NCI-H1694 (cell line): ENCODE measurements at regions not wholly inside any gene's neighbourhood (a gene's known extent, or its start where the extent isn't known, plus 50 kb on each side); places are given as distances from the start of the nearest gene placed in this dataset.
"Not testable (repeated sequence)": the region's sequence is repeated elsewhere in the genome, so short reads cannot be mapped to it uniquely, and the experiment has no call there.

Source experiments
- DNase-seq: peaks from one replicate; lab custom pipeline; 2025; lab: John Stamatoyannopoulos, UW

DNA sequence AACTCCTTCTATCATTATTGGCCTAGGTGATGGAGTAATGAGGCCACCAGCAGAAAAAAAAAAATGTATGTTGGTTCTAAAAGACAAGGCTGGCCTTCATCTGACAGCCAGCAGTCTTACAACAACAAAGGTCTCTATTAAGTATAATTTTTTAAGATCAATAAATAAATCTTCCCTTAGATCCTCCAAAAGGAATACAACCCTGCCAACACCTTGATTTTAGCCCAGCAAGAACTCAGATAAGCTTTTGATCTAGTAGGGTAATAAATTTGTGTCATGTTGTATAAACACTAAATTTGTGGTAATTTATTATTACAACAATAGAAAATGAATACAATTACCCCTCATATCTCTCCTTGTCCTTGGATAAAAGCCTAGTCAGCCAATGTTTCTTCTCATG, 633.2 kb upstream of the FAM174A start:
- DNase-seq: no peak

DNA sequence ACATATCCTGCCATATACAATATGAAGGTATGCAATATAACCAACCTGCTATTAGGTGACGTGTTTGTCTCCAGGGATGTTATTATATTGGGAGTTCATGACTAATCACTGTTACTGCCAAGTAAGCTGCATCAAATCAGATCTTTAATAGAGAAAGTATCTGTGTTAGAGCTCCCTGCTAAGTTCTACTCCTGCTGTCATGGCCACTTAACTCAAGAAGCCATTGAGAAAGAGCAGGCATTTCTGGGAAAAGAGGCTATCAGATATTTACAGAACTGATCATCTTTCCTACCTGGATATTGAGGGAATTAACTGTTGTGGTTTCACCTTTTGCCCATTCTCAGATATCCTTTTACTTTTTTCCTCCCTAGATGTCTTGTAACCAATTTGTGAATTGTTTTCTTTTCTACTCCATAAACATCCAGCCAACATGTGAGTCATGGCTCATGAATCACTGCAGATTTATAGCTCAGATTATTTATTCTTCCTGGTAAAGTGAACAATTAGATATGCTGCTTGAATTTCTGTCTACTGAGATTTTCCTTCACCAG, 634.8 kb upstream of the FAM174A start:
- no peak for DNase-seq

DNA sequence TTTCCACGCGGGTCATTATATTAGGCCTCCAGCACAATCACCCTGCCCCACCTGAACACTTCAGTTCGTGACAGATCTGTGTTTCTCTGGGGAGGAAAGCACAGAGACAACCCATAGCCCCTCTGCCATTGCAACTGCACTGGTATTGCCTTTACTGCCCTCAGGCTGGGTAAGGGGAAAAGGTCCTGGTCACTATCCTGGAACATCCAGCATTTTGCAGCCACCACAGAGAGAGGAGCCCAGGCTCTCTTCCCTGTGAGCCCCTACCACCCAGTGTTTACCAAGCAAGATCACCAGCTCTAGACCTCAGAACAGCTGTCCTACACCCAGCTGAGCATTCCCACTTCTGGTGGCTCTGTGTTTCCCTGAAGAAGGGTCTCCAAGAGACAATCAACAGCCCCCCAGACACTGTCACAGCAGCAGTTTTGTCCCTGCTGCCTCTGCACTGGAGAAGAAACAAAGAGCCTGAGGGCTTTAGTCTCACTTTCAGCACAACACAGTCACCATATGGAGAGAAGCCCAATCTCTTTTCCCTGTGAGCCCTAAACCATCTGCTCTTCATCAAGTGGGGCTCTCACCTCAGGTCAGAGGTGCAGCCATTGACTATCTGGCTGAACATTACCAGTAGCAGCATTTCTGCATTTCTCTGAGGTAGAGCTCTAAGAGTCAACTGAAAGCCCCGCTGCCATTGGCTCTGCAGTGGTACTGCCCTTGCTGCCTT, 655.2 kb upstream of the FAM174A start:
- DNase-seq: no peak

DNA sequence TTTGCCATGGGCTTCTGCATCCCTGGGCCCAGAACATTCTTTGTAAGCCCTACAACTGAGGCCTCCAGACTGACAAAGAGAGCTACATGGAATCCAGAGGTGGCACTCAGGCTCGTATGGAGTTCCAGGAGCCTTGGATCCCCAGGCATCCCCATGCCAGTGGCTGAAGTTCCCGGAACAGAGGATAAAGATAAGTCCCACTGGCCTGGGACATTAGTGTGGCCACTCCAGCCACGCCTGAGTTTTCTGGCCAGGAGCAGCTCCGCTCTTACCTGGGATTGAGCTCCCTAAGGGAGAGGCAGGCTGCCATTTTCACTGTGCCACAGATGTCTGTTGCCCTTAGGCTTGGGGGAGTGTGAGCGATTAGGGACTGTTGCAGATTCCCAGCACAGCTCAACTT, 656.3 kb upstream of the FAM174A start:
- no peak for DNase-seq

DNA sequence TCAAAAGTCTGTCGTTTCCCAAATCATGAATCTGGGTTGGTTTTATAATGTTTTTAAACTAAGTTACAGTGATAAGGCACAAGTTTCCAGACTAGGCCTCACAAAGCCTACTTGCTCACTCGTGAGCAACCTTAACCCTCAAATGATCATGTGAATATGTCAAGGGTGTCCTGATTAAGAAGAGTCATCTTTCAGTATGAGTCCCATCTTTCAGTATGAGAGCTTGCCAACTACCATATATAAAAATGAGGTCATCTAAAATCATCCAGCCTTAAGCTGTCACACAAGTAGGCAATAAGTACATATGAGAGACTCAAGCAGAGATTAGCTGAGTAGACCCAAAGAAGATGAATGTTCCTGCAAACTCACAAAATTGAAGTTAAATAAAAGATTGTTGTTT, 668.4 kb upstream of the FAM174A start:
- no peak for DNase-seq

DNA sequence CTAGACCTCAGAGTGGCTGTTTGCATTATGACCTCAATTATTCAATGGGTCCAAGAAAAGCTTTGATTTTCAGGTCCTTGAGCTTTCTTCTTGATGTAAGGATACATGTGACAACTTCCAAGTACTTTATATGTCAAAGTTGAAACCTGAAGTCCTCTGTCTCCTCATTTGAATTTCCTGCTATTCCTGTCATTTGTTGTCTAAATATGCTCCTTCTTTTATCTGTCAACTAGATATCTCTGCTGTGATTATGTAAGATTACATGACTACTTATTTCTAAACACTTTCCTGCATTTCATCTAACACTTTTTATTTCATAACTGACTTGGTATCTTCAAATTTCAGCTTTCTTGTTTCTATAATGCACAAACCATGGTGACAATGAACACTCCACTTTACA, 670.0 kb upstream of the FAM174A start:
- DNase-seq: no peak

DNA sequence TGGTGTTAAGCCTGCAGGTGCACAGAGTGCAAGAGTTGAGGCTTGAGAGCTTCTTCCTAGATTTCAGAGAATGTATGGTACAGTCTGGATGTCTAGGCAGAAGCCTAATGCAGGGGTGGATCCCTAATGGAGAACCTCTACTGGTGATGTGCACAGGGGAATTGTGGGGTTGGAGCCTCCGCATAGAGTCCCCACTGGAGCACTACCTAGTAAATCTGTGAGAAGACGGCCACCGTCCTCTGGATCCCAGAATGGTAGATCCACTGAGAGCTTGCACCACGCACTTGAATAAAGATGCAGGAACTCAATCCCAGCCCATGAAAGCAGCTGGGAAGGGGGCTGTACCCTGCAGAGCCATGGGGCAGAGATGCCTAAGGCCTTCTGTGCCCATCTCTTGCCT, 699.4 kb upstream of the FAM174A start:
- no peak for DNase-seq

DNA sequence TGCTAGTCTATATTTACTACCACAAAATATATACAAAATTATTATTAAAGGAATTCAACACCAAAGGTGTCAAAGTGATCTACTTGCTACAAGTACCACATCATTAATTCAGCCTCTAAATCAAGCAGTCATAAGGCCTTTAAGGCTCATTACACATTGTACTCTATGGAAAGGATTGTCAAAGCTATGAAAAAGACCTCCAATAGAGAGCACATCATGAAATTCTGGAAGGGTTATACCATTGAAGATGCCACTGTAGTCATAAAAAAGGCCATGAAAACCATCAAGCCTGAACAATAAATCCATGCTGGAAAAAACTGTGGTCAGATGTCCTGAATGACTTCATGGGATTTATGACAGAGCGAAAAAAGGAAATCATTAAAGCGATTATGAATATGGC, 708.0 kb upstream of the FAM174A start:
- no peak for DNase-seq

DNA sequence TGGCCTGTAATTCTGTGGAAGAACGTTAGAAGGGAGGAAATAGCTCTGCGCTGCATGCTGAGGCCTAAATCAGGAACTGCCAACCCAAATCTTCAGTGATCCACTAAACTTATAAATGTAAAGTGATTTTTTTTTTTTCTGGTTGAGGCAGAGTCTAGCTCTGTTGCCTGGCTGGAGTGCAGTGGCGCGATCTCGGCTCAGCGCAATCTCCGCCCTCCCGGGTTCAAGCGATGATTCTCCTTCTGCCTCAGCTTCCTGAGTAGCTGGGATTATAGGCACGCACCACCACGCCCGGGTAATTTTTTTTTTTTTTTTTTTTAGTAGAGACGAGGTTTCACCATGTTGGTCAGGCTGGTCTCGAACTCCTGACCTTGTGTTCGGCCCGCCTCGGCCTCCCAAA, 717.4 kb upstream of the FAM174A start:
- no peak for DNase-seq

DNA sequence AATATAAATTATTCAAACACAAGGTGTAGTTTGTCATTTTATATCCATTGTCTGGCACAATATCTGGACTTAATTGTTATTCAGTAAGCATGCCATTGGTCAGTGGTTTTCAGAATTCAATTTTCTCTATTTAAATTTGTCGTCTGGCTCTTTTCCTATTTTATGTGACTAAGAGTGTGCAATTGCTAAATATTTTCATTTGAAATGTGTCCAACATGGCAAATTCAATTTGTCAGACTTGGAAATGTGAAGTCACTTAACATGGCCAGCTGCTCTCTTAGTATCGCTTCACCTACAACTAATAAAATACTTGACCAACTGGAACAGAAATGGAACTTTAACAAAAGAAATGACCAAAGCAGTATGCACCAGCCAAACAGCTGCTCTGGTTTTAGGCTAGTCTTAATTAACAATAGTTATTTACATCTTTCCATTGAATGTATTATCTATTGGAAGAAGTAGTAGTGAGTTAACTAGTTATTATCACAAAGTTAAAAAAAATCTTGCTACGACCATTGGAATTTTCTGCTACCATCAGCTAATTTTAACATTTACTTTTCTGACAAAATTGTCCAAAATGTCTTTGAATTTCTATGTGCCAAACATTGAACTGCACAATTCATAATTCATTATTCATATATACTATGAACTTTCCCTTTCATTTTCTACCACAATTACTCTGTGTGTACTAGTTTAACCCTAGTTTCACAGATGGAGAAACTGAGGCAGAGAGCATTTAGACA, 720.7 kb upstream of the FAM174A start:
- DNase-seq: no peak

DNA sequence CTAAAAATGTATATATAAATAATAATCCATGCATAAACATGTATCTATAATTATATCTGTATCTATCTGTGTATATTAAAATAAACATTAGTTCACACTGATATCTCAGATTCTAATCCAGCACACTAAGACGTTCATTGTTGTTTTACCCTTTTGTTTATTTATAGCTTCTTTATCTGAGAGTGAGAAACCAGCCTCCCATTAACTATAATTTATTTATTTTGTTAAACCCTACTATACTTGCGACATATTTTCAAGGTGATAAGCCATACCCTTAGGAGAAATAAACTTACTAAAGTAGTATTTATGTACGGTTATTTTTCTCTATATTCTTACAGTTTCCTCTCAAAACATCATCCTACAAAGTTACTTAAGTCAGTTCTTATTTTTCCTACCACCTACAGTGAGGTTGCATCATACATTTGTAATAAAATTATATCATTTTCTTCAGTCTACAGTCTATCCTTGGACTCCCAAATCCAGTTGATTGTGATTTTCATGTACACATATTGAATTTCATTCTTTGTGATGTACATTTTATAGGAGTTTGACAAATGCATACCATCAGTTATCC, 726.4 kb upstream of the FAM174A start:
- no peak for DNase-seq

DNA sequence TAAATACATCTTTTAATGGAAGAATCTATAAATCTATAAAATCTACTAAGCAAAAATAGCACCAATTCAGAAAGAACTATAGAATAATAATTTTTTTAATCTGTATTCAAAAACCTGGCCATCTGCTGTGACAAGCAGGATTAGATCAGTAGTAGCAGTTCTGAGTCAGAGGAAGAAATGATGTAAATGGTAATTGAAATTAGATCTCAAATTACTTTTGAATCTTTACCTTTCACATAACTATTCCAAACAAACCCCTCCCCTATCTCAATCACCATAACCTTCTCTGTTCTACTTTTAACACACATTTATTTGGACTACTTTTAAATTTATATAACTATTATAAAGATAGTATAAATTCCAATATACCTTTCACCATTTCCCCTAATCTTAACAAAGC, 727.8 kb upstream of the FAM174A start:
- DNase-seq: no peak

DNA sequence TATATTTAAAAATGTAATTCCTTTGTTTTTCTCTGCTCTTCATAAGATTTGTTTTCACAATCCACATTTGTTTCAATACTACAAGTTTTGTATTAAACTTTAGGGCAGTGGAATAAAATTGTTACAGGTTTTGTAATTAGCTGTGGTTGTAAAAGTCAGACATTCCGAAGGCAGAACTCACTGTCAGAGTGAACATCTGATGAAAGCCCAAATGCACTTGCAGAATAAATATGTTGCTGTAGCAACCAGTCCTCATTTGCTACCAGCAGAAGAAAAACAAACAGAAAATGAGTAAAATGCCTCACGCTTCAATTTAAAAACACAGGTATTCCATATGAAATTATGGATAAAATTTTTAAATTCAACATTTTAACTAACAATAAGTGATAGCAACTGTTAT, 740.1 kb upstream of the FAM174A start:
- no peak for DNase-seq

DNA sequence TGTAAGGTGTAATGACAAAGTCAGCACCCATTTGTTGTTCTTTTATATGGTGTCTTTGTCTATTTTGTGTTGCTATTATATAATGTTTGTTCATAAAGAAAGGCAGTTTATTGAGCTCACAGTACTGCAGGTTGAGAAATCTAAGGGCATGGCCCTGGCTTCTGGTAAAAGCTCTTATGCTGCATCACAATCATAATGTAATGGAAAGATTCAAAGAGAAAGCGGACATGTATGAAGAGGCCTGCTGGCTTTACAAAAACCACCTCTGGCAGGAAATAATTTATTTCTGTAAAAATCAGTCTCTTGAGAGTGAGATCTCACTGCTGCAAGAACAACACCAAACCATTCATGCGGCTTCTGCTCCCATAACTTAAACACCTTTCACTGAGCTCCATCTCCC, 746.7 kb upstream of the FAM174A start:
- DNase-seq: no peak

DNA sequence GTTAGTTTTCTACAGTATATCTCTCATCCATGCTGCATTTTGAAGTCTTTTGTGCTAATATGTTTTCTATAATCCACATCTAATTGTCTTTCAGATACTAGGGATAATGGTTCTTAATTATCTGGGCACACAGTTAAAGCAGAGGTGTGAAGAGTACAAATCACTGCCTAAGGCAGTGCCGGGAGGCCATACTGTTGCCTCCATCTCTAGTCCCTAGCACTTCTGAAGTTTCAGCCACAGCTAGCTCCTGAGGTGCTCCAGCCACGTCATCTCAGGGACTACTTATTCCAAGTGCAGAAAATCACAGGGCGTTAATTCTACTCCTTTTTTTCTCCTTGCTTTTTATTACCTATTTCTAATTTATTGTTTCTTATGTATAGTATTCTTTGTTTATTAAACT, 760.0 kb upstream of the FAM174A start:
- no peak for DNase-seq

DNA sequence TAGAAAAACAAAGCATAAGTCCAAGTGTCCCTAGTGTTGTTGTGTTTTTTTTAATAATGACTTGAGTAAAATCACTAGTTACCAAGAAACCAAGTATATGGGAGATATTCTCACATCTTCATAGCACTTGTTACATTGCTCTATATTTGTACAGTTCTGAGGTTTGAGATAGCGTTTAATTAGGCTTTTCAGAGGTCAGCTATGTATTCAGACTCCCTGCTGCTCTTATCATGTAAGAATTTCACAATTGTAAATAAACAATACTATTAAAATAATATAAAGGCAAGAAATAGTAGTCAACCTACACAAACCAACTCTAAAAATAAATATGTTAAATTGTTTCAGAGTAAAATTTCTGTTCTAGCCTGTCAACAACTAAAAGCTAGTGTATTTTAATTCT, 761.9 kb upstream of the FAM174A start:
- no peak for DNase-seq

DNA sequence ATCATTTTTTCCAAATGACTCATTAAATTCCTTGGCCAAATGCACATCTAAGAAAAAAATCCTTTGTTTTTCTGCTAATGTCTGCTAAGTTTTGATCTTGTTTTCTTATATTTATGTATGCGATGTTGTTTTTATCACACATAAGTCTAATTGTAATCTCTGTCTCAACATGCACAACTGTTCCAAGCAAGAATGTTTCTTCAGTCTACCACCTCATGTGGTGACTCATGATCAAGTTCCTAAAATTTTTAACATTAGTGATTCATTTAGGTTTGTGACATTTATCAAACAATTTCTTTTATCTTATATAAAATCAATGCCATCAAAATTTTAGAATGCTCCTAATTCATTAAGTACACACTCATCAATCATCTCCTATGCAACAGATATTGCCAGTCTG, 763.9 kb upstream of the FAM174A start:
- no peak for DNase-seq

DNA sequence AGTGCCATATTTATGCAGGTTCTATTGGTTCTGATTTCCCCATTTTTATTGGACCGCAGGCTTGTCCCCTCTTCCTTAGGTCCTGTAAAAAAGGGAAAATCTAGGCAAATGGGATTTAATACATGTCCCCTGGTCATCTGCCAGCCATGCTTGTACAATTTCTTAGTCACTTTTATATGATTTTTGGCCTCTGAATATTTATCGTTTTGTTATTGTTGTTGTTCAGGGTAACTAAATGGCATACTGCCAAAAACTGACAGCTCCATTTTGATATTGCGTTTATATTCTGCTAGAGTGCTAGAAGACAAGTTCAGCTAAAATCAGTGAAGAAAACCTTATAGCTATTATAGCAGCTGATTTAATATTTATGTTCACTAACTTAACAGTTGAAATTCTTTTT, 770.2 kb upstream of the FAM174A start:
- no peak for DNase-seq

DNA sequence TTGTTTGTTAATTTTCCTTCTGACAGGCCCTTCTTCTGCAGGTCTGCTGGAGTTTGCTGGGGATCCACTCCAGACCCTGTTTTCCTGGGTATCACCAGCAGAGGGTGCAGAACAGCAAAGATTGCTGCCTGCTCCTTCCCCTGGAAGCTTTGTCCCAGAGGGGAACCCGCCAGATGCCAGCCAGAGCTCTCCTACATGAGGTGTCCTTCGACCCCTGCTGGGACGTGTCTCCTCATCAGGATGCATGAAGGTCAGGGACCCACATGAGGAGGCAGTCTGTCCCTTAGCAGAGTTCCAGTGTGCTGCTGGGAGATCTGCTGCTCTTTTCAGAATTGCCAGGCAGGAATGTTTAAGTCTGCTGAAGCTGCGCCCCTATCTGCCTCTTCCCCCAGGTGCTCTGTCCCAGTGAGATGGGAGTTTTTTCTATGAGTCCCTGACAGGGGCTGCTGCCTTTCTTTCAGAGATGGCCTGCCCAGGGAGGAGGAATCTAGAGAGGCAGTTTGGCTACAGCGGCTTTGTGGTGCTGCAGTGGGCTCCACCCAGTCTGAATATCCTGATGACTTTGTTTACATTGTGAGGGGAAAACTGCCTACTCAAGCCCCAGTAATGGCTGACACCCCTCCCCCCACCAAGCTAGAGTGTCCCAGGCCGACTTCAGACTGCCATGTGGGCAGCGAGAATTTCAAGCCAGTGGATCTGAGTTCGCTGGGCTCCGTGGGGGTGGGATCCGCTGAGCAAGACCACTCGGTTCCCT, 772.0 kb upstream of the FAM174A start:
- no peak for DNase-seq

DNA sequence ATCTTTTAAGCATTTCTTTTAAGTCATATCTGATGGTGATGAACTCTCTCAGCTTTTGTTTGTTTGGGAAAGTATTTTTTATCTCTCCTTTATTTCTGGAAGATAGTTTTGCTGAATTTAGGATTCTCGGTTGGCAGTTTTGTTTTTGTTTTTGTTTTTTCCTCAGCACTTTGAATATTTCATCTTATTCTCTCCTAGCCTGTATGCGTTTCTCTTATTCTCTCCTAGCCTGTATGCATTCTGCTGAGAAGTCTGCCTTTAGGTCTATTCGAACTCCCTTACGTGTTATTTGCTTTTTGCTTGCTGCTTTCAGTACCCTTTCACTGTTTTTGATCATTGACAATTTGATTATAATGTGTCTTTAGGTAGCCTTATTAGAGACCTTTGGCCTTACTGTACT, 787.8 kb upstream of the FAM174A start:
- no peak for DNase-seq

DNA sequence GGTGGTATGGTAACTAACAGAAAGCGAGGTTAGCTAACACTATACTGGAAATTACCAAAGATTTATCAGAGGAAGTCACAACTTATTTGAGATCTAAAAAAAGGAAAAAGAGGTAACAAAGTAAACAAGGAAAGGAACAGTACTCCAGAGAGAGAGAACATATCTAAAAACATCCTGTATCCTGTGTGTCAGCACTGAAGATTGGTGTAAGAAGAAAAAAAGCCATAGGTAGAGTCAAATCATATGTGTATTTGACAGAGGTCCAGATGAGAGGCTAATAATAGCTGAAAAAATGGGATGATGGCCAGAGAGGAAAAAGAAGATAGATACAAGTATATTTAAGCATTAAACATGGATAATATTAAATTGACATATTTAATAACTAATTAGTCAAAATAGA, 802.0 kb upstream of the FAM174A start:
- DNase-seq: not testable (repeated sequence)

DNA sequence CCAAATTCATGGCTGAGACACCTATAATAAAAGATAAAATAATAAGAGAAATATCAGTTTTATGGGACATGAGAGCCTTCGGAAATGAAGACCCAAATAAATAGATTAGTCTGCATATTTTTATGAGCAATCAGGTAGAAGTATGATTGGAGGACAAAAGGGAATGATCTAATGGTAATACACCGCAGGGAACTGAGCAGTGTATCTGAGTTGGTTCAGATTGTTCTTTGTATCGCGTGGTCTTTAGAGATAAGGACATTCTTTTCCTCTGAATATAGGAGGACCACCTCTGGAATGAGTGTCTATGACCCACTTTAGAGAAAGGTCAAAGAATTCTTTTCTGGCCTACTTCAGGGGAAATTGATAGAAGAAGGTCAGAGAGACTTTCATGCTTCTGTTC, 801.8 kb upstream of the CHD1 start:
- not testable (repeated sequence) for DNase-seq
